C4-2B (cell line): ENCODE measurements at regions not wholly inside any gene's neighbourhood (a gene's known extent, or its start where the extent isn't known, plus 50 kb on each side); places are given as distances from the start of the nearest gene placed in this dataset.

ENCODE experiments used
- CTCF ChIP-seq: fragments of 450-650 bp; conservative IDR thresholded peaks from 2 replicates; pipeline ENCODE4 v1.5.1; 2017; ENCODE audit warnings: mild to moderate bottlenecking
- ZFX ChIP-seq: fragments of 450-650 bp; IDR thresholded peaks from 2 replicates; pipeline ENCODE4 v1.6.1; 2017

DNA sequence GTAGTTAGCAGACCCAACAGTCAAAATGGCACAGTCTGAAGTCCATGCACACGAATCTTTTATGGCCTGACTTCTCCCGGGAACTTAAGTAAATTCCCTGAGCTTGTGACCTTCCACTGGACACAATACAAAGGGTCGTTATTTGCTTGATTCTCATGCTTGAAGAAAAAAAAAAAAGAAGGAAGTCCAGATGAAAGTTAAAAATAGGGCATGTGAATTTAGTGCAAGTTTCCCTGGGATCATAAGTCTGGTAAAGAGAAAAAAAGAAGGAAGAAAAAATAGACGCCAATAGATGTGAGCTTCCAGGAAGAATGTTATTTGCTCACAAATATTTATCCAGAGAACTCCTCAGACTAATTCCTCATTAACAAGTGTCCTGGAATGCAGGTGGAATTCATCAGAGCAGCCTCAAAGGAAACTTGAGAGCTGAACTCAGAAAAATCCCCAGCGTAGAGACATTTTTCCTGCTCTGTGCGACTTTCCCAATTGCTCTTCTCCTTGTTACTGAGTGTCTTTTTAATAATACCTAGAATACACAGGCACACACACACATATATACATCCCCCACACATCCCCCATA is 616.3 kb downstream of the EBF1 start:
- TF ChIP-seq CTCF, result no peak
- no peak for TF ChIP-seq ZFX
